ENCODE measurements at regions not wholly inside any gene's neighbourhood (a gene's known extent, or its start where the extent isn't known, plus 50 kb on each side); places are given as distances from the start of the nearest gene placed in this dataset.

GRCh38 chr14:46051796-46052195, 599.8 kb downstream of the RPL10L start:
- TF ChIP-seq FOXK2 (IDR thresholded peaks at IDR 0.05) (no peak), SP1 (IDR thresholded peaks at IDR 0.05) (no peak), SUZ12 (IDR thresholded peaks at IDR 0.05) (no peak), L3MBTL2 (conservative IDR thresholded peaks at IDR 0.05) (no peak), LEF1 (IDR thresholded peaks at IDR 0.05; ENCODE audit: borderline replicate concordance) (no peak), FOXM1 (IDR thresholded peaks at IDR 0.05; ENCODE audit: borderline replicate concordance) (no peak), CTBP1 (IDR thresholded peaks at IDR 0.05; ENCODE audit: borderline replicate concordance) (no peak), ZNF384 (IDR thresholded peaks at IDR 0.05) (no peak)

Data from HEK293T (cell line).